Myocyte (in vitro differentiated cells): ENCODE measurements at regions not wholly inside any gene's neighbourhood (a gene's known extent, or its start where the extent isn't known, plus 50 kb on each side); places are given as distances from the start of the nearest gene placed in this dataset.
"Not testable (repeated sequence)": the region's sequence is repeated elsewhere in the genome, so short reads cannot be mapped to it uniquely, and the experiment has no call there.

Source experiments
- DNase-seq: peaks from one replicate; pipeline ENCODE4 v3.0.0-alpha.2; 2012; ENCODE audit warnings: low read depth

GRCh38 chr5:136559651-136560050 is 194.3 kb upstream of the TRPC7 start:
- no peak for DNase-seq

GRCh38 chr5:136547096-136547495 is 181.8 kb upstream of the TRPC7 start:
- not testable (repeated sequence) for DNase-seq

DNA sequence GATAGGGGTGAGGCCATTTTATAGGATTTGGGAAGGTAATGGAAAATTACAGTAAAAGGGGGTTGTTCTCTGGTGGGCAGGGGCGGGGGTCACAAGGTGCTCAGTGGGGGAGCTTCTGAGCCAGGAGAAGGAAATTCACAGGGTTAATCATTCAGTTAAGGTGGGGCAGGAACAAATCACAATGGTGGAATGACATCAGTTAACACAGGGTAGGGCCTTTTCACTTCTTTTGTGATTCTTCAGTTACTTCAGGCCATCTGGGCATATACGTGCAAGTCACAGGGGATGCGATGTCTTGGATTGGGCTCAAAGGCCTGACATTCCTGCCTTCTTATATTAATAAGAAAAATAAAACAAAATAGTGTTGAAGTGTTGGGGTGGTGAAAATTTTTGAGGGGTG is 181.1 kb upstream of the TRPC7 start:
- DNase-seq = not testable (repeated sequence)

DNA sequence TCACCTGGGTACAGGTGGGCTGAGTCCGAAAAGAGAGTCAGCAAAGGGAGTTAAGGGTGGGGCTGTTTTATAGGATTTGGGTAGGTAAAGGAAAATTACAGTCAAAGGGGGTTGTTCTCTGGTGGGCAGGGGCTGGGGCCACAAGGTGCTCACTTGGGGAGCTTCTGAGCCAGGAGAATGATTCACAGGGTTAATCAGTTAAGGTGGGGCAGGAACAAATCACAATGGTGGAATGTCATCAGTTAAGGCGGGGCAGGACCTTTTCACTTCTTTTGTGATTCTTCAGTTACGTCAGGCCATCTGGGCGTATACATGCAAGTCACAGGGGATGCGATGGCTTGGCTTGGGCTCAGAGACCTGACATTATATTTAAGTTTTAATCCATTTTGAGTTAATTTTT is 179.7 kb upstream of the TRPC7 start:
- DNase-seq = not testable (repeated sequence)

GRCh38 chr5:136538534-136538933 is 173.2 kb upstream of the TRPC7 start:
- no peak for DNase-seq

DNA sequence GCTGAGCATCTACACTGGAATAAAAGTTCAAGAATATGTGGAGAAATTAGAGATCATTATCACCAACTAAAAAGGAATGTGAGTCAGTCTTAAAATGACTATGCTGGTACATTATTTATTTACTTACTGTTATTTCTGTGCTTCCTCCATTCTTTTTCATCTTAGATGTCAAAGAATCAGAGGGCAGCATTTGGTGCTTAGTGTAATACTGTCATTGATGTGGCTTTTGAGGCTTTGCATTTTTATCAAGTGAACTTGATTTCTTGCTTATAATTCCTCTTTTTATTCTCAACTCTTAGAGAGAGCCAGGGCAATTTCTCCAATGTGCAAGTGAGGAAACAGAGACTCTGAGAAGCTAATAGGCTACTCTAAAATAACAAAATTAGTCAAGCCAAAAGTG is 163.7 kb upstream of the TRPC7 start:
- DNase-seq = no peak

GRCh38 chr5:136528481-136529030 is 163.2 kb upstream of the TRPC7 start:
- DNase-seq = no peak

GRCh38 chr5:136527311-136527710 is 162.0 kb upstream of the TRPC7 start:
- no peak for DNase-seq

DNA sequence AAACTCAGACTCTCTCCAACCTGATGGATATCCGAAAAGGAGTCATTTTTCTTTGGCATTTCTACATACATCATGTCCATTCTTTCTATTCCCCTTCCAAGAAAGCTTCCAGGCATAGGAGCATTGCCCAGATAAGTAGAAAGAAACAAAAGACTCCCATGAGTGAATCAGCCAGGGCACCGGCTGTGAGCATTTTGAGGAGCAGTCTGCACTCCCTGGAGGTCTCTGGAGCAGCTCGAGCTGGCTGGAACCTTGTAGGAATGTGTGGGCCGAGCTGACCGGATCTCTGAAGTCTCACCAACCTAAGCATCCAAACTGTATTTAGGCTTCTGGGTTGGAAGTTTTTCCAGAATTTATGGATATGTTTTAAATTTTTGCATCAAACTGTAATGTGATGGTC is 161.4 kb upstream of the TRPC7 start:
- no peak for DNase-seq

DNA sequence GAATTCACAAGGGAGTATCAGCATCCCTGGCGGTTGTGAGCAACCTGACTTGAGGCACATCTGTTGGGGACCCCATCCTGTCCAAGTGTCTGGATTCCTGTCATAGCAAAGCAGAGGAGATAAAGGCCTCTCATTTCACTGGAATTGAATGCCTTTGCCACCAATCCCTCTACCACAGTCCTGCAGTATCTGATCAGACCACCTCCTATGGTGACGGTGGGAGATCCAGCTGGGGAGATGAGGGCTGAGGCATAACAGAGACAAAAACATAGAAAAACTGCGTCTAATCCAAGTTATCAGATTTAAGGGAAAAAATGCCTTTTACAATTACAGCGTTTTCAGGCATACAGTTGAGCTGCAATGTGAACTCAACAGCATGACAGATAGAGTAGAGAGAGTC is 160.7 kb upstream of the TRPC7 start:
- no peak for DNase-seq

GRCh38 chr5:136525597-136525996 is 160.3 kb upstream of the TRPC7 start:
- DNase-seq = no peak

GRCh38 chr5:136522217-136522956 is 157.0 kb upstream of the TRPC7 start:
- no peak for DNase-seq

DNA sequence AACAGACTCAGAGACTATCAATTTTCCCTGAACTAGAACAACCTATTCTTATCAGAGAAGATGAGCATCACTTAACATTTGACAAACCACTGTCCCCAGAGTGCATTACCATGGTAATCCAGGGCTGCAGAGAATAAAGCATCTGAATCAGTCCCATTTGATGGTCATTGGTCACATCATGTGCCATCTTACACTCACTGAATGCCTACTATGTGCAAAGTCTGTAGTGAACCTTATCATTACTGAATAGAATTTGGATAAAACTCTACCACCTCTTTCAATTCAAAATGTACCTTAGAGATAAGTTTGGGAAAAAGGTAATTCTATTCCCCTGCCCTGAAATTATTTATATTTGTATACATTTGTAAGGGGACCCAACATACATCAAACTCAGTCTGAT is 156.4 kb upstream of the TRPC7 start:
- no peak for DNase-seq

GRCh38 chr5:136518814-136519213 is 153.5 kb upstream of the TRPC7 start:
- DNase-seq = no peak

DNA sequence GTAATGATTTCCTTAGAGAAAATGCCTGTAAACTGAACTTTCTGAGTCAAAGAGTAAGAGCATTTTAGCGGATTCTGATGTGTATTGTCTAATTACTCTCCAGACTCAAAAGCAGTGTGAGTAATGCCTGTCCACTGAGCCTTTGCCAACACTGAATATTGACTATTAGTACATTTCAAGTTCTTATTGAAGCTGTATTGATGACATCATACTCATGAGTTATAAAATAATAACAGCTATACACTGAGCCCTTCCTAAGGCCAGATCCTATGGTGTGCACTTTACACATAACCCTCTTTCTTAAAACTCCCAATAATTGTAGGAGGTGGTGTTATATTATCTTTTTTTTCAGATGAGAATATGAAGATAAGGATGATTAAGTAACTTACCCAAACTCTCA is 152.8 kb upstream of the TRPC7 start:
- no peak for DNase-seq

DNA sequence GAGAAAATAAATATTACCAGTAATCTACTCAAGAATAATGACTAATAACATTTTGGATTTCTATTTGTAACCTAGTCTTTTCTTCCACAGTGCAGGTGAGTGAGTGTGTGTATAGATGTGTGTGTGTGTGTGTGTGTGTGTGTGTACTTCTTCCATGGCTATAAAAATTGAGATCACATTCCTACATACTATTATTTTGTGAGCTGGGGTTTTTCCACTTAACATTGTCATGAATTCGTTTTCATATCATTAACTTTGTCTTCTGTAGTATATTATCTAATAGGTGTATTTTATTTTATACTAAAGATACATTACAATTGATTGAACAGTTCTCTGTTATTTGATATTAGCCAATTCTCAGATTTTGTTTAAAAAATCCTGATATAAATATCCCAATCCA is 152.4 kb upstream of the TRPC7 start:
- DNase-seq = no peak

- DNase-seq = no peak
Observed at GRCh38 chr5:136516637-136517036, 151.3 kb upstream of the TRPC7 start.

DNA sequence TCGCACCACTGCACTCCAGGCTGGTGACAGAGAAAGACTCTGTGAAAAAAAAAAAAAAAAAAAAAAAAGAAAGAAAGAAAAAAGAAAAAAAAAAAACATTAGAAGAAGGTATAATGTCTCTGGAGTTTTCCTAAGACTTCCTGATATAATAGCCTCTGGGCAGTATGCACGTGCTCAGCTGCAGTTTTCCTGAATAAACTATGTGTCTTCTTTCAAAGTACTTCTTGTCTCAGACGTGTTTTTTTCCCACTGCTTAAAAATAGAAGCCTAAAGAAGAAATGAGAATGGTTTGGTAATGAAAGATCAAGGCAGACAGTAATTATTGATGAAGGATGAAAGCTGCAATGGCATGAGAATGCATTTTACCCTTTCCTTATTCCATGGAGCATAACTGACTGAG is 148.1 kb upstream of the TRPC7 start:
- no peak for DNase-seq

GRCh38 chr5:136511046-136511445 is 145.7 kb upstream of the TRPC7 start:
- no peak for DNase-seq

- no peak for DNase-seq
Observed at GRCh38 chr5:136510481-136510880, 145.1 kb upstream of the TRPC7 start.

- no peak for DNase-seq
Observed at GRCh38 chr5:136506131-136506530, 140.8 kb upstream of the TRPC7 start.

GRCh38 chr5:136501133-136501532 is 135.8 kb upstream of the TRPC7 start:
- no peak for DNase-seq

DNA sequence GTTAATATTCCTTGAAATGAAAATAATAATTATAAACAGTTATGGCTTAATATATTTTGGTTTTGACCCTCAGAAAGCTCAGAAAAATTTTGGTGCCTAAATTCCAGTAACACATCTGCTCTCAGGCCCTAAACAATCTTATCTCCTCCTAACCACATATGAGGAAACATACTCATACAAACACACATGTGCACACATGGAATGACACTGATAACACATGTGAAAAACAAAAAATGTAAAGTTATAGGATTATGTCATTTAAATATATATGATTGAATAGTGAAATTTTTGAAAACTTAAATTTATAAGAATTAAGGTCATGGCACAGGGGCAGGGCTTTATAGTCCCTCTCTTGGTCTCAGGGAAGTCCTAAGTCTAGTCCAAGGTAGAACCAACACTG is 127.2 kb upstream of the TRPC7 start:
- DNase-seq = no peak
